Erythroblast (primary cell): ENCODE measurements at regions not wholly inside any gene's neighbourhood (a gene's known extent, or its start where the extent isn't known, plus 50 kb on each side); places are given as distances from the start of the nearest gene placed in this dataset.

Experiments
- GATA1 ChIP-seq: IDR thresholded peaks from 2 replicates; pipeline ENCODE4 v1.6.1; 2011; ENCODE audit warnings: low read depth, mild to moderate bottlenecking, control low read depth, low read length, moderate library complexity
- POLR2A ChIP-seq: IDR thresholded peaks from 2 replicates; pipeline ENCODE4 v1.6.1; 2011; ENCODE audit warnings: mild to moderate bottlenecking, low read length

DNA sequence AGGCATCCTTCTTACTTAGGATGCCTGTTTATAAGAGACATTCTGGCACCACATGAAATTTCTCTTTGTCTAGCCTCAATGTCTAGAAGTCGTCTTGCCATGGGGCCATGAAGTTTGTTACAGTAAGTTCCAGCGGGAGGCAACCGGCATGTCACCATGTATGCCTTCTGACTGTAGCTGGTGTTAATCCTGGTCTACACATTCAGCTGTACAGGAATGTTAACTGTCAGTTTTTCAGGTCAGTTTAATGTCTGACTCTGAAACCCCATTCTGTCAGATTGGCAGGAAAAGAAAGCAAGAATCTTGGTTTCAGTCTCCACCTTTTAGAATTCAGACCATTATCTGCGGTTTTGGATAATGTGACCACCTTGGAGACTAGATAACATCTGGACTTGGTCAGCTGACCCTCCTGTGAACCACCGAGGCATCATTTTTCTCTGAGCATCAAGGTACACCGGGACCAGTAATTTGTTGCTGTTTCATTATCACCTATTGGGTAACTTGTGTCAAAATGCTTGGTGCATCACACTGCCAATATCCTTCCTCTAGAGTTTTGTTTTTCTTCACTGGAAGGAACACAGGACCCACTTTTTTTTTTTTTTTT is 228.7 kb downstream of the DOK5 start:
- no peak for TF ChIP-seq POLR2A
- TF ChIP-seq GATA1, result no peak
